Neural progenitor cell (in vitro differentiated cells): ENCODE measurements at regions not wholly inside any gene's neighbourhood (a gene's known extent, or its start where the extent isn't known, plus 50 kb on each side); places are given as distances from the start of the nearest gene placed in this dataset.

ENCODE experiments used
- DNase-seq: peaks from one replicate; pipeline ENCODE4 v3.0.0-alpha.2; 2016; ENCODE audit warnings: low spot score
- H2AFZ ChIP-seq: fragments of 200-600 bp; sonication (generic); replicated peaks from 2 replicates; pipeline ENCODE4 v1.6.1; 2016; ENCODE audit warnings: antibody characterized with exemption
- H3F3A ChIP-seq: fragments of 200-600 bp; sonication (generic); 2 replicates; pipeline ENCODE4 v1.6.1; 2016; ENCODE audit warnings: antibody characterized with exemption, low read depth
- H3K27ac ChIP-seq: fragments of 200-600 bp; sonication (generic); 2 replicates; pipeline ENCODE4 v1.5.1; 2016; ENCODE audit warnings: mild to moderate bottlenecking
- H3K27me3 ChIP-seq: fragments of 200-600 bp; sonication (generic); 2 replicates; pipeline ENCODE4 v1.6.1; 2016; ENCODE audit warnings: mild to moderate bottlenecking, moderate library complexity
- H3K36me3 ChIP-seq: fragments of 200-600 bp; sonication (generic); 2 replicates; pipeline ENCODE4 v1.5.1; 2016
- H3K4me1 ChIP-seq: fragments of 200-600 bp; sonication (generic); 2 replicates; pipeline ENCODE4 v1.6.1; 2016; ENCODE audit warnings: mixed run types
- H3K4me2 ChIP-seq: fragments of 200-600 bp; sonication (generic); 2 replicates; pipeline ENCODE4 v1.6.1; 2016
- H3K4me3 ChIP-seq: fragments of 200-600 bp; sonication (generic); 2 replicates; pipeline ENCODE4 v1.5.1; 2016
- H3K79me2 ChIP-seq: fragments of 200-600 bp; sonication (generic); 2 replicates; pipeline ENCODE4 v1.6.1; 2016; ENCODE audit warnings: low read depth
- H3K9ac ChIP-seq: fragments of 200-600 bp; sonication (generic); 2 replicates; pipeline ENCODE4 v1.6.1; 2016
- H3K9me3 ChIP-seq: fragments of 200-600 bp; sonication (generic); 2 replicates; pipeline ENCODE4 v1.5.1; 2016; ENCODE audit warnings: low read depth
- H4K20me1 ChIP-seq: fragments of 200-600 bp; sonication (generic); 2 replicates; pipeline ENCODE4 v1.6.1; 2016; ENCODE audit warnings: low read depth
- H3K27ac Mint-ChIP-seq: 3 replicates; pipeline ENCODE4 v1.8.0; 2021; ENCODE audit warnings: mixed read lengths
- H3K27me3 Mint-ChIP-seq: 2 replicates; pipeline ENCODE4 v1.8.0; 2022; ENCODE audit warnings: low read depth, mild to moderate bottlenecking, inconsistent platforms, moderate library complexity, mixed read lengths; ENCODE audit not compliant: insufficient read depth
- H3K36me3 Mint-ChIP-seq: 3 replicates; pipeline ENCODE4 v1.8.0; 2021; ENCODE audit warnings: mixed read lengths
- H3K4me1 Mint-ChIP-seq: 3 replicates; pipeline ENCODE4 v1.8.0; 2021; ENCODE audit warnings: mixed read lengths
- H3K4me3 Mint-ChIP-seq: 3 replicates; pipeline ENCODE4 v1.8.0; 2021; ENCODE audit warnings: mild to moderate bottlenecking, moderate library complexity, mixed read lengths
- H3K9me3 Mint-ChIP-seq: 3 replicates; pipeline ENCODE4 v1.8.0; 2020; ENCODE audit warnings: mixed read lengths
- CTCF ChIP-seq: fragments of 200-600 bp; sonication (generic); IDR thresholded peaks from 2 replicates; pipeline ENCODE4 v1.5.1; 2017; ENCODE audit warnings: antibody characterized with exemption, mild to moderate bottlenecking
- EZH2 ChIP-seq: fragments of 200-600 bp; sonication (generic); IDR thresholded peaks from 2 replicates; pipeline ENCODE4 v1.6.1; 2017; ENCODE audit warnings: antibody characterized with exemption, mild to moderate bottlenecking, moderate library complexity
- EZH2phosphoT487 ChIP-seq: fragments of 200-600 bp; sonication (generic); IDR thresholded peaks from 2 replicates; pipeline ENCODE4 v1.6.1; 2017; ENCODE audit warnings: antibody characterized with exemption

- no peak overlapping the region for H3K9ac ChIP-seq
- H3K9me3 ChIP-seq, result no peaks in the 10 kb centered on the region
- Mint-ChIP-seq H3K36me3 (no peaks in the 10 kb centered on the region), H3K4me1 (peaks cover 4% of the 10 kb centered on the region), H3K4me3 (no peak overlapping the region), H3K9me3 (no peaks in the 10 kb centered on the region), H3K27ac (no peak overlapping the region), H3K27me3 (peaks cover 4% of the 10 kb centered on the region)
- no peak overlapping the region for H3K27ac ChIP-seq
- H3K36me3 ChIP-seq, result no peaks in the 10 kb centered on the region
- no peaks in the 10 kb centered on the region for H3F3A ChIP-seq
- no peak overlapping the region for H3K4me2 ChIP-seq
- no peak for DNase-seq
- H3K4me3 ChIP-seq, result no peak overlapping the region
- H3K27me3 ChIP-seq, result no peaks in the 10 kb centered on the region
- H4K20me1 ChIP-seq, result no peaks in the 10 kb centered on the region
- no peaks in the 10 kb centered on the region for H3K79me2 ChIP-seq
- H2AFZ ChIP-seq, result no peak overlapping the region
- H3K4me1 ChIP-seq, result no peaks in the 10 kb centered on the region
- TF ChIP-seq CTCF, result no peak
- no peak for TF ChIP-seq EZH2phosphoT487
- TF ChIP-seq EZH2, result no peak
Measured at GRCh38 chr5:39503155-39503554, 78.4 kb upstream of the DAB2 start.

GRCh38 chr5:39502704-39503103 lies 77.9 kb upstream of the DAB2 start:
- no peaks in the 10 kb centered on the region for H3K79me2 ChIP-seq
- no peak overlapping the region for H3K27ac ChIP-seq
- Mint-ChIP-seq H3K27me3 (peaks cover 4% of the 10 kb centered on the region), H3K4me1 (peaks cover 4% of the 10 kb centered on the region), H3K4me3 (no peak overlapping the region), H3K9me3 (no peaks in the 10 kb centered on the region), H3K36me3 (no peaks in the 10 kb centered on the region), H3K27ac (no peak overlapping the region)
- no peaks in the 10 kb centered on the region for H3K9me3 ChIP-seq
- no peaks in the 10 kb centered on the region for H4K20me1 ChIP-seq
- no peaks in the 10 kb centered on the region for H3K36me3 ChIP-seq
- no peak for TF ChIP-seq EZH2phosphoT487
- TF ChIP-seq EZH2, result no peak
- no peak for TF ChIP-seq CTCF
- no peaks in the 10 kb centered on the region for H3K27me3 ChIP-seq
- no peak overlapping the region for H3K4me2 ChIP-seq
- no peak for DNase-seq
- H3F3A ChIP-seq, result no peaks in the 10 kb centered on the region
- H3K4me3 ChIP-seq, result no peak overlapping the region
- H3K9ac ChIP-seq, result no peak overlapping the region
- H3K4me1 ChIP-seq, result no peaks in the 10 kb centered on the region
- H2AFZ ChIP-seq, result no peak overlapping the region

GRCh38 chr5:39501397-39501796 lies 76.6 kb upstream of the DAB2 start:
- DNase-seq, result no peak
- no peaks in the 10 kb centered on the region for H3K9me3 Mint-ChIP-seq
- H3K27ac Mint-ChIP-seq, result no peak overlapping the region
- H3K27me3 ChIP-seq, result no peaks in the 10 kb centered on the region
- H3K27ac ChIP-seq, result no peak overlapping the region
- no peak overlapping the region for H3K9ac ChIP-seq
- no peak overlapping the region for H3K4me3 ChIP-seq
- no peaks in the 10 kb centered on the region for H3F3A ChIP-seq
- H3K4me3 Mint-ChIP-seq, result no peak overlapping the region
- no peaks in the 10 kb centered on the region for H4K20me1 ChIP-seq
- H3K9me3 ChIP-seq, result no peaks in the 10 kb centered on the region
- no peaks in the 10 kb centered on the region for H3K79me2 ChIP-seq
- no peak overlapping the region for H2AFZ ChIP-seq
- H3K4me1 ChIP-seq, result no peaks in the 10 kb centered on the region
- H3K4me2 ChIP-seq, result no peak overlapping the region
- no peaks in the 10 kb centered on the region for H3K36me3 ChIP-seq
- H3K36me3 Mint-ChIP-seq, result no peaks in the 10 kb centered on the region
- no peaks in the 10 kb centered on the region for H3K4me1 Mint-ChIP-seq
- peaks cover 4% of the 10 kb centered on the region for H3K27me3 Mint-ChIP-seq
- TF ChIP-seq CTCF (no peak), EZH2 (no peak), EZH2phosphoT487 (no peak)
